Astrocyte (in vitro differentiated cells and primary cell): ENCODE measurements at regions not wholly inside any gene's neighbourhood (a gene's known extent, or its start where the extent isn't known, plus 50 kb on each side); places are given as distances from the start of the nearest gene placed in this dataset.

Source experiments
- CTCF ChIP-seq: IDR thresholded peaks from 2 replicates; pipeline ENCODE4 v1.5.1; 2011; ENCODE audit warnings: low read depth, mild to moderate bottlenecking, inconsistent platforms, low read length, moderate library complexity; ENCODE audit not compliant: insufficient read depth
- EZH2 ChIP-seq: IDR thresholded peaks from 2 replicates; pipeline ENCODE4 v1.6.1; 2012; ENCODE audit warnings: mild to moderate bottlenecking, low read length, inconsistent platforms; ENCODE audit not compliant: insufficient read depth

GRCh38 chr4:147003956-147004809, 58.5 kb upstream of the TTC29 start:
- TF ChIP-seq CTCF (no peak), EZH2 (no peak)
